Left cardiac atrium (tissue), 4 donors: ENCODE measurements at regions not wholly inside any gene's neighbourhood (a gene's known extent, or its start where the extent isn't known, plus 50 kb on each side); places are given as distances from the start of the nearest gene placed in this dataset.

ENCODE experiments used
- ATAC-seq, 2 donors: fragments of 200-7000 bp; cut with Tn5 transposase; one replicate each; pipeline ENCODE4 v1.9.1; 2020; ENCODE audit warnings: mild to moderate bottlenecking in 2 of 2, moderate library complexity in 2 of 2
- DNase-seq: peaks from one replicate; pipeline ENCODE4 v3.0.0-alpha.2; 2020
- intact Hi-C, 2 donors: fragments of 100-400 bp; cut with DNase I; formaldehyde crosslinking; loops; one replicate each; pipeline versions ENCODE4 v1.14.1 to v1.15.1; 2022 to 2023
- donor health status: DM: no; HTN: yes; CAD: no.
- donor health status: DM: no; HTN: yes; CAD: no; lungs with severe emphysema.
- donor health status: DM: yes; HTN: yes; CAD: no.
- donor health status: Dilated cardiomyopathy.

DNA sequence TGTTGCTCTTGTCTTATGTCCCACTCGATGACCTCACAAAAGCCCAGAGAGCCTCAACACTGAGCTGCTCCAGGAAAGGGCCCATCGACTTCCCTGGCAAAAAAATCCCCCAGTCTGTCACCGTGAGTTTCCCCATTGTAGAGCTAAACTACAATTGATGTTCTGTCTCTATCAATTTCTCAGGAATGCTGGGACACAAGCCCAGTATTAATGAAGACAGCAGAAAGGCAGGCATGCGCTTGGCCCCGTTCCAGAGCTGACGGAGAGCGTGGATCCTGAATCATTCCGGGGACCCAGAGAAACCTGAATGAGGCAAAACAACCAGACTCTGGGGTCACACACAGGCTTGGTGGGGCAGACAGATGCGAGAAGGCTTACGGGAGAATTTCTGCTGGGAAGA lies 146.9 kb downstream of the TTC32 start:
- intact Hi-C loops, result no loop called here
- no peak for ATAC-seq
- DNase-seq, result no peak

DNA sequence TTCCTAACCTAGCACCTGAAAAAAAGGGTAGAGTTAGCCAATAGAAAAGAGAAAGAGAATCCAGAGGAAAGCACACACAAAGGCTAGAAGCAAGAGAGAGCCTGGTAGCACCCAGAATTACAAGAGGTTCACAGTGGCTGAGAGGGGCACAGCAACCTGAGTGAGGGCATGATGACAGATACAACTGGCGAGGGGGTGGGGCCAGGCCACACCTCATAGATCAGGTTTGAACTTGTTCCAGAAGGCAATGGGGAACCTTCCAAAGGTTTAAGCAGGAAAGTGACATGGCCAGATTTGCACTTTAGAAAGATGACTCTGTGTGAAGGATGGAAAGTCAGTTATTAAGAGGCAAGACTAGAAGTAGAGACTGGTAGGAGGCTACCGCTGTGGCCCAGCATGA lies 148.0 kb downstream of the TTC32 start:
- intact Hi-C loops, result no loop called here
- no peak for DNase-seq
- no peak for ATAC-seq

DNA sequence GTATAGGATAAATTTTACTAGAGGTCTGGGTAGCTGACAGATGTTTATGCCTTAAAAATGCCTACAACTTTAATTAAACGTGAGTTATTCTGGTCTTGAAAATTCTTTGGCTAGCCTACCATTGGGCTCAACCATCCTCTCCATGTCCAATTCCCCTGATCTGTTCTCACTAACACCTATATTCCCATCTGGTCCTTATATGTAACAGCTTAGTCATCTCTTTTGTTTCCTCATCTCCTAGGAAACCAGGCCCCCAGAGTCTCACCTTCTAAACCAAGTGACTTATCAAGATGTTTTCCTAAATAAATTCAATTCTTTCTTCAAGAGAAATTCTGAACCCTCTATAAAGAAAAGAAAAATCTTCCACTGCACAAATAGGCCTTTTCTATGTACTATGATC lies 148.5 kb downstream of the TTC32 start:
- intact Hi-C loops, result no loop called here
- ATAC-seq, result no peak
- DNase-seq, result no peak

DNA sequence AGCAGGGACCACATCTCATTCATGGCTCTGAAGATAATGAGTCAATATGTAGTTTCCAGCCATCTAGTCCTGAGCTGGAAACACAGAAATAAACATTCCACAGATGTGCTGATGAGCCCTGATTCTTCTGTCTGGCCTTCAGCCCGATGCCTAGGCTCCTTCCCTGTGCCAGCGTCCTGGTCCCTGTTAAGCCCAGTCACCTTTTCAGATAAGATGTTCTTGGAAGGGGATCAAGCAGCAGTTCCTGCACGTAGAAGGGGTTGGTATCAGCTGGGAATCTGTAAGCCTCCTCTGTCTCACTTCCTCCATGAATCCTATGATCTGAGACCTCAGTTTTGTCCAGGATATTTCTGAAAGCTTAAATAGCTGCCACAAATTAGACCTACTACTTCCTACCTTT lies 149.3 kb downstream of the TTC32 start:
- ATAC-seq (peak in 1 of 2 donors; percentile 62), DNase-seq (no peak)
- intact Hi-C loops, result no loop called here

DNA sequence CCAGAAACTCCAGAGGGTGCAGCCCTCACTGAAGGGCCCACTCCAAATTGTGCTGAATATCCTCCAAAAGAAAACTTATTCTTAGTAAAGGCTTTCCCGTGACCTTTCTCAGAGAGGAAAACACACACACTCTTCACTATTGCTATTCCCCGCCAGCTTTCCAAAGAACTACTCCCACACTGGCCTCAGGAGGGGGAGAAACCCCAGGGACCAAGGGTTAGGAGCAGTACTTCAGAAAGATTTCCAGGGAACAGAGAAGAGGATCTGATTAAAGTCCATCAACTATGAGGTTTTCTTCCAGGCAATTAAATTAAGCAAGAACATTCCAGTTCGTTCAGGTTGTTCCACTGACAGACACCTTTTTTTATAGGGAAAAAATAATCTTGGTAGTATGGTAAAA lies 150.2 kb downstream of the TTC32 start:
- intact Hi-C loops, result no loop called here
- ATAC-seq, result peak in 1 of 2 donors; percentile 27
- DNase-seq, result no peak

DNA sequence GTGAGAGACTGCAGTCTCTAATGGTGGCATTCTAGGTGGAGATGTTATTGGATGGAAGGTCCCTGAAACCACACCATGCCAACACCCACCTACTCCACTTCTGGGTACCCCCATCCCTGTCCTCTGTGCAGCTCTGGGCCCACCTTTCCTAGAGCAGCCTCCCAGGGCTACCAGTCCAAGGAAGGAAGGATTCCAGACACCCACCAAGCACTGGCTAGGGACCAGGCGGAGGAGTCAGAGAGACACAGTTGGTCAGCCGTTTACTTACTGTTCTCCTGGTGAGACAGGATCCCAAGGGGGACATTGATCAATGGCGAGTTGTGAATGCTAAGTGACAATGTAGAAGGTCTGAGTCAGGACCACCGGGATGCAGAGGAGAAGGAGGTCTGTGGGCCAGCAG lies 151.6 kb downstream of the TTC32 start:
- ATAC-seq (no peak), DNase-seq (no peak)
- intact Hi-C loops, result no loop called here

DNA sequence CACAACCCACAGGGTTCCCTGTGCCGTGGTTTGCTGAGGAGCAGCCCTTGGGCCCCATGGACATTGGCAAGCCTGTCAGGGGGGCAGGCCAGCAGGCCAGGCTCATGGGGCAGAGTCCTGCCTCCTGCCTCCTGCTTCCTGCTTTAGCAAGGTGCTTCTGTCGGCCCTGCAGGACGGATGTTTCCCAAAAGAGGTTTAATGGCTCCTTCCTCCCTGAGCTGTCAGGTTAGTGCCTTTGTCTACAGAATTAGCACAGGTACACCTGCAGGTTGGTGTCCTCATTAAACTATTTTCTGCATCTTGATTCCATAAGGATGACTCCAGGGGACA lies 152.3 kb downstream of the TTC32 start:
- ATAC-seq (no peak), DNase-seq (no peak)
- intact Hi-C loops, result loop anchor here in 1 of 2 donors (10.0 kb wide), 1 partner anchor 1005 kb away; no protein-coding TSS in a partner anchor

DNA sequence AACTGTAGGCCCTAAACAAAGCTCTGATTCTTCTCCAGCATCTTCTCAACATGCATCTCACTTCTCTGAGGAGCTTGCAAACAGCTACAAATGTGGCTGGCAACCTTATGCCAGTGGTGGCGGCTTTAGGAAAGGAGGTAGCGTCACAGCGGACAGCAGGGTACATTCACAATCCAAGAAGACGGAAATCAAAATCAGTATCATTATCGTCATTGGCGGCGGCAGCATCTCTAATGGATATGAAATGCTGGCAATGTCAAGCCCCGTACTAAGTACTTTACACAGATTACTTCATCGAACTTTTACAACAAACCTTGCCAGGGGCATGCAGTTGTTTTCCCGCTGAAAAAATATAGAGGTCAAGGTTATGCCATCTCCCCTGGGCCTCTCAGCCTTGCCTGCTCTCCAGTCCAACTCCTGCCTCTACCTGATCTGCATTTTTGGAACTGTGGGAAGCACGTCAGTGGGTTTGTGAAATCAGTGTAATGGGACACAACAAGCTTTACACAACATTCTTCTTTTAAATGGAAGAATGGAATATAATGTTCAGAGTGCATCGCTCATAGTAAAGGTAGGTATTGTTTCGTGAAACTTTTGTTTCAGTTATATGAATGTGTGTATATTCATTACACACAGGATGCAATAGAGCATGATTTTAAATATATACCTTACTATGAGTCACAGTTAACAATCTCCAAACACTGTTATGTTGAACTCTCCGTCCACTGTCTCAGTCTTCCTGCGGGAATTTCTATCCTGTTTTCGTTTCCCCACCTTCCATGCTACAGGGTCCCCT lies 152.9 kb downstream of the TTC32 start:
- ATAC-seq, result no peak
- intact Hi-C loops, result loop anchor here in 1 of 2 donors (10.0 kb wide), 1 partner anchor 1004 kb away; no protein-coding TSS in a partner anchor
- DNase-seq, result no peak

DNA sequence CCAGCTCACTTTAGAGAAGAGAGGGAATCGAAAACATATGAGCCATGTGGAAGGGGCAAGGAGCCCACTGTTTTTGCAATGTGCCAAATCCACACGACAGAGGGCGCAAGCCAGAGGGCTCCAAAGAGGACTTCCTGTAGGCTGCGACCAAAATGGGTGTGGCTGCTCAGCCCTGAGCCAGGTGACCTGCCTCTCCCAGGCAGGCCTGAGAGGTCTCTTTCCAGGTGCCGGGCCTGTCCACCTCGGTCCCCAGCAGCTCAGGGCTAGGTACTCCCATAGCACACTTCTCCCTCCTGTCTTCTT lies 153.8 kb downstream of the TTC32 start:
- no peak for DNase-seq
- no peak for ATAC-seq
- intact Hi-C loops, result loop anchor here in 1 of 2 donors (10.0 kb wide), 1 partner anchor 1003 kb away; no protein-coding TSS in a partner anchor

DNA sequence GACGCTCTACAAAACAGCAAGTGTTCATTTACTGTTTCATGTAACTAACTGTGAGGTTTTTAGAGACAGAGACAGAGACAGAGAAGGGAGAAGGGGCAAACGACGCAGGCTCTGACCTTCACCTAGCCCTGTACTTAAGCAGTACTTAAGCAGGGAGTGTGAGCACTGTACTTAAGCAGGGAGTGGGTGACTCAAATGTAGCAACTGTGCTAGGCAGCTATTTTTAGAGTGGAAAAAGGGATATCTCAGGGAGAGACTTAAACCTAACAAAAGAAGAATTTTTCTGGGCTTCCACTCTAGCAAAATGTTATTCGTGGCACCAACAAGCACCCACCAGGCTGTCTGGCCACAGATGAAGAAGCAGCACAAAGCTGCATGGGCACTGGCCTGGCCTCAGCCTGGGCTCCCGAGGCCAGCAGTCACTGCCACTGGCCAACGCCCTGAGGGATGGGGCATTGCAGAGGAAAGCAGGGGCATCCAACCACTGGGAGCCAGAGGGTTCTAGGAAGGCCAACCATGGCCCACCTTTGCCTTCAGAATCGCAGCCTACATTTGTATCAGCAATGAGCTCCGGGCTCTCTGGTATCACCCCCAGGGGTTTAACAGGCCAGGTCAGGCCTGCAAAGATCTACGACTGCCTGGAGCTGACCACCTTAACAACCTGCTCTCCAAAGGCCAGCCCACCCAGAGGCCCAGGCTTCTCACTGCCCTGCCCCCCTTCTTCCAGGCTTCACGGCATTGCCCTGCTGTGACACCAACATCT lies 154.3 kb downstream of the TTC32 start:
- DNase-seq, result no peak
- intact Hi-C loops, result loop anchor here in 1 of 2 donors (10.0 kb wide), 1 partner anchor 1003 kb away; no protein-coding TSS in a partner anchor
- ATAC-seq, result peak in 1 of 2 donors; percentile 88

DNA sequence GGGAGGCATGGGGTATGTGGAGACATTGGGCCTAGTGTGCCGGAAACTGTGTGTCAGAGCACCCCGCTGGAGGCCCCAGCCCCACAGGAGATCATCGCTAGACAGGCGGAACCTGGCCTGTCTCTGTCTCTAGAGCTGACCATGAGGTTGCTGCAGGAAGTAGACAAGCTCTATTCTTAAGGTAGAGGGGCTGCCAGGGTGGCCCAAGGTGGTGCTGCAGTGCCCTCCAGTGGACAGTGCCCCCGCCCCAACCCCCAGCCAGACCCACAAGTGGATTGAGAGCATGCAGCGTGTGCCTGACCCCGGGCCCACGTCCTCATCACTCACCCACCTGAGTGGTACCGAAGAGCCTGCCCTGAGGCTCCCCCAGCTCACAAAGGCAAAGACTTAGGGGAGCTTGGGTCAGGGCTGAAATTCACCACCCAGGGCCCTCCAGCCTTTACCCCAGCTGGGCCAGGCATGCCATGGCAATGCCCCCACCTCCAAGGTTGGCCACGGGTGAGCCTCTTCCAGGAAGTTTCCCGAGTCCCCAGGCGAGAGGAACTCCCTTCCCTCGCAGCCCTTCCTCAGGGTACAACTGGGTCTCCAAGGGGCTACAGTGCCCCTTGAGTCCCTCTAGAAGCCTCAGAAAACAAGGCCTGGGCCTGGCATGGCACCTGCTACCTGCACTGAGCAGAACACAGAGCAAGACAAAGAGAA lies 155.0 kb downstream of the TTC32 start:
- intact Hi-C loops, result loop anchor here in 1 of 2 donors (10.0 kb wide), 1 partner anchor 1002 kb away; no protein-coding TSS in a partner anchor
- DNase-seq, result no peak
- peak; percentile 55 to 71 for ATAC-seq

DNA sequence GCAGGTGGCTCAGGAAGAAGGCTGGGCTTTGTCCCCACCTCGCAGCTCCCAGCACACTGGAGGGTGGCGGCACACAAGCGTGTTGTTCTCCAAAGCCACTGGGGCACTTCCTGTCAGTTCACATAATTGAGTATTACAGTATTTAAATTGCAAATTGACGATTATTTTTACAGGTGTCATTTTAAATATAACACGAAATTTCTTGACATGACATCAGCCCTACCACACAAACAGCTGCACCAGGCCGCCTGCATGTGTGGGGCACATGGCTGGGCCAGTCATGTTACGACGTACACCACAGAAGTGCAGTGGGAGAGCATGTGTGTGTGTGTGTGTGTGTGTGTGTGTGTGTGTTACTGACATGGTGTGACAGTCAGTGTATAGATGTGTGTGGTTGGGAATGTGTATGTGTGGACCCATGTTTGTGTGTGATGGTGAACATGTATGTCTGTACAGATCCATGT lies 155.6 kb downstream of the TTC32 start:
- intact Hi-C loops, result loop anchor here in 1 of 2 donors (10.0 kb wide), 1 partner anchor 1001 kb away; no protein-coding TSS in a partner anchor
- no peak for DNase-seq
- no peak for ATAC-seq

DNA sequence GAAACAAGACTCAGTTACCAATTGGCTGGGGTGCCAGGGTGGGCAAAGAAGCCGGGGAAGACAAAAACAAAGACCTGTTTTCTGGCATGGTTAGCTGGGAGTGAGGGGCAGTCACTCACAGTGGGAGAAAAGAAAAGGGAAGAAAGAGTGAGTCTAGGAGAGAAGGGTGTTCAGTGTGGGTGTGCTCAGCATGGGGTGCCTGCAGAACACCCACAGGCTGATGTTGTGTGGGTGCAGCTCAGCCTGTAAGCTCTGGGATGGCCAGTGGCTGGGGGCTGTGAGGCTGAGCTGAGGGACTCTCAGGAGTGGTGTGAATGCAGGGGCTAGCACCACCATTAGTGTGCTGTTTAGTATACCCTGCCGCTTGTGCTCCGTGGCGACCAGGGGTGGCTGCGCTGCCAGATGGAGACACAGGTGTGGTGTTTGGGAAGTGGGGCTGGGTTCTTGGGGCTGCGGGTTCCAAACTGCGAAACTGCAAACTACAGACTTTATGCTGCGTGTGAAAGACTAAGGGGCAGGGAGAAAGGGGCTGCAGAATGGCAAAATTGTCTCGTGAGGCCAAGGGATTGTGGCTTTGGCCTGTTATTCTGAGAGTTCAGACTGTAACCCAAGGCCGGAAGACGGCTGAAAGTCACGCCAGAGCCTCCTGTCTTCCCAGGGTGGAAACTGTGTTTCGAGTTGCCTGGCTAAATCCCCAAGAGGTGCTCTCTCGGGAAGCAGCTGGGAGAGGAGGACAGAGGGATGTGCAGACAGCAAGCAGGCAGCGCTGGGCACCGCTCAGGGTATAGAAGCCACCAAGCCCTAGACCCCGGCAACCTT lies 156.3 kb downstream of the TTC32 start:
- intact Hi-C loops, result loop anchor here in 1 of 2 donors (10.0 kb wide), 1 partner anchor 1001 kb away; no protein-coding TSS in a partner anchor
- no peak for ATAC-seq
- DNase-seq, result no peak

DNA sequence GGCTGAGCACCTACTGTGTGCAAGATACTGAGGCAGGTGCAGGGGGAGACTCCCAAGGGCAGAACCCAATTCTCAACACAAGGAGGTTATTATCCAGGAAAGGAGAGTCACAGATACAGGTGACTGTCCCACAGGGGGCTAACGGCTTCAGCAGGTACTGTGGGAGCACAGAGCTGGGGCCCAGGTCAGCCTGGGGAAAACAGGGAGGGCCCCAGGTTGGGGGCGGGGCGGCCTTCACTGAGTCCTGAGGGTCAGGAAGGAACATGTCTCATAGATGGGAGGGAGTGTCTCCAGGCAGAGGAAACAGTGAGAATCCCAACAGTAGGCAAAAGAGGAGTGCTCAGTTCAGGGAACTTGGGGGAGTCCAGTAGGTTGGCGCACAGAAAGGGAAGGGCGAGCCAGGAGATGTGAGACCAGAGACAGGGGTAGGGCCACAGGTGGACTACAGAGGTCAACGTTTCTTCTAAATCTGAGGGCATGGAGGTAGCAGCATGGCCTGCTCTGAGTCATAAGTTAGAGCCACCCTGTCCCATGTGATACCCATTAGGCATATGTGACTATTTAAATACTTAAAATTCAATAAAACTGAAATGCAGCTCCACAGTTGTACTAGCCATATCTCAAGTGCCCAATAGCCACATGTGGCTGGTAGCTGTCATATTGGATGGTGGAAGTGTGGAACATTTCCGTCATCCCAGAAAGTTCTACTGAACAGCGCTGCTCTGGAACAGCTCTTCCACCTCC lies 157.2 kb downstream of the TTC32 start:
- DNase-seq (no peak), ATAC-seq (no peak)
- intact Hi-C loops, result loop anchor here in 1 of 2 donors (10.0 kb wide), 1 partner anchor 1000 kb away; no protein-coding TSS in a partner anchor

DNA sequence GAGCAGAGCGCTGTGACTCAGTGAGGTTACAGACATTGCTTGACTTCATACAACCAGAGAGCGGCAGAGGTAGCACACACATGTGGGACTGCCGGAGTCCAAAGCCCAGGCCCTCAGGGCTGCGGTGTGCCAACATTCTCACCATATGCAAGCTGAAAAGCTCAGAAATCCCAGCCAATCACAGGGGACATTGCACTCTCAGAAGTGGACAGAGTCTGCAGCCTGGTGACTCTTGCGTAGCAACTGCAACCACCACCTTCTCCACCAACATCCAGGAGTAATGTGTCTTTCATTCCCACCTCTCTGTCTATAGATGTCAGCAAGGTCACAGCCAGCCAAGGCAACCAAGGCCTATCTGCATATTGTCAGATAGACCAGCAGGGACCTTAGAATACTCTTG lies 158.1 kb downstream of the TTC32 start:
- DNase-seq, result no peak
- ATAC-seq, result no peak
- intact Hi-C loops, result loop anchor here in 1 of 2 donors (10.0 kb wide), 1 partner anchor 999 kb away; no protein-coding TSS in a partner anchor

DNA sequence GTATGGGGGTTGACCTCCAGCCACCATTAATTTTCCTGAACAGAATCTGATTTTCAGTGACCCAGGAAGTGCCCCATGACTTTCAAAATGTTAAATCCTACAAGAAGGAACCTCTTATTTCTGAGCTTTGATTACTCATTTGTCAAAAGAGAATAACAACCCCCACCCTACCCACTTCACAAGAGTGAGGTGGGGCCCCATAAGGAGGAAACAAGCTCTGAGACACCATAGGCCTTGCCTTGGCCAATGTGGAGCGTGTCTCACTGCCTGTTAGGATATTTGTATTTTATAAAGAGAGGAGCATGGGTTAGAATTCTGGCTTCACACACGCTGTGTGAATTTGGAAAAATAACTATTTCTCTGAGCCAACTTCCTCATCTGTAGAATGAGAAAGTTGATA lies 158.9 kb downstream of the TTC32 start:
- DNase-seq (no peak), ATAC-seq (no peak)
- intact Hi-C loops, result loop anchor here in 1 of 2 donors (10.0 kb wide), 1 partner anchor 998 kb away; no protein-coding TSS in a partner anchor

DNA sequence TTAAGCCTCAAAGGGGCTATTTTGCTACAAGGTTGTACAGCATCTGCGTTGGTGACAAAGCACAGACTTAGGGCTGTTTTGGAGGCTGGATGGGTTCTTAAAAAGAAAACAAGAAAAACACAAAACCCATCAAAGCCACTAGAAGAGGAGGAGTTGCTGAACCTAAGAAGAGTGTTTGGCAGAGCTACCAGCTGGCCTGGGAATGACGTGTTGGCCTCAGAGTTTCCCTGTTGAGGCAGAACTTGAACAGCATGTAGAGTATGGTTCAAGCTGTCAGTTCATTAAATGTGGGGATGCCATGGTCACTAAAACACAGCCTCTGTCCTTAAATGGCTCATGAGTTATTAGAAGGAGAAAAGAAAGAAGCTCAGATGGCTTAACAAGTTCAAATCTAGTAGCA lies 162.5 kb downstream of the TTC32 start:
- DNase-seq (no peak), ATAC-seq (peak; percentile 19 to 67)
- intact Hi-C loops, result no loop called here

DNA sequence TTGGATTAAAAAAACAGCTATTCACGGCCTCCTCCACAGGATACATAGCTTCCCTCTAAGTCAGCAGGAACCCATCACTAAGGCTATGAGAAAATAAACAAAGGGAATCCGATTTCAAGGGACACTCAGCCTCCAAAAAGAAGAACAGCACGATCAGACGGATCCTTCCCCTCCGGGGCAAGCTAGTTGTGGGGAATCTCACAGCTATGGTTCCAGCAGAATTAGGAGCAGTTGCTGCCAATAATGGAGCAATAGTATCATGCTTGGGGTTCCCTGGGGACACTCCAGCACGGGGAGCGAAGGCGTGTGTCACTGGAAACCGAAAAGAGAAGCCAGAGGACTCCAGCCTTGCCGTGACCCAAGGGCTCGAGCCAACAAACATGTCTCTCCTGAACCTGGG lies 163.1 kb downstream of the TTC32 start:
- ATAC-seq (peak; percentile 62 to 91), DNase-seq (peak; percentile 61)
- intact Hi-C loops, result no loop called here
